ENCODE measurements at regions not wholly inside any gene's neighbourhood (a gene's known extent, or its start where the extent isn't known, plus 50 kb on each side); places are given as distances from the start of the nearest gene placed in this dataset.

DNA sequence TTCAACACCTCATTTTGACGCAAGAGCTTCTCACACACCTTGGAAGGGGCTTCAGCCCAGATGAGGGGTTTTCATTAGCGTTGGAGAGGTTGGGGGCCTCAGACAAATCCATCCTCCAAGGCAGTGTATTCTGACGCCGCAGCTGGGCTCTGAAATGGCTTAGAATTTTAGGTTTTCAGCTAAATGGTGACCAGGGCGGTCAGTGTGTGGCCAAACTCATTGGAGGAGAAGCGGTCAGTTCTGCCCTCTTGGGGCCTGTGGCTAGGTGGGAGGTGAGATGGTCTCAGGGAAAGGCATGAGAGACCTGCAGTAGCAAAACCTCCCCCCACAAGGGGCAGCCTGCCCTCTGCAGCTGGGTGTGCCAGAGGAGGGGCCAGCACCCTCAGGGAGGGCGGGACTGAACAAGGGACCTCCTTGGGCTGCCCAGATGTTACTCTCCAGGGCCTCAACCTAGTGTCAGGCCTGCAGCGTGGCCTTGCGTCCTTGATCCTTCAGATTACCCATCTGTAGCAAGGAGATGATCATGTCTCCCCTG, 155.8 kb downstream of the URI1 start:
- Mint-ChIP-seq H3K27ac (no peak overlapping the region), H3K36me3 (no peaks in the 10 kb centered on the region), H3K4me3 (no peak overlapping the region), H3K27me3 (peaks cover 0 to 10% (median 4%) of the 10 kb centered on the region in 3 donors), H3K4me1 (peaks cover 0 to 2% (median 0%) of the 10 kb centered on the region in 3 donors), H3K9me3 (peaks cover 0 to 3% (median 0%) of the 10 kb centered on the region in 7 donors)
- ATAC-seq (ENCODE audit: low read depth in 2 of 2) (no peak), DNase-seq (no peak)

DNA sequence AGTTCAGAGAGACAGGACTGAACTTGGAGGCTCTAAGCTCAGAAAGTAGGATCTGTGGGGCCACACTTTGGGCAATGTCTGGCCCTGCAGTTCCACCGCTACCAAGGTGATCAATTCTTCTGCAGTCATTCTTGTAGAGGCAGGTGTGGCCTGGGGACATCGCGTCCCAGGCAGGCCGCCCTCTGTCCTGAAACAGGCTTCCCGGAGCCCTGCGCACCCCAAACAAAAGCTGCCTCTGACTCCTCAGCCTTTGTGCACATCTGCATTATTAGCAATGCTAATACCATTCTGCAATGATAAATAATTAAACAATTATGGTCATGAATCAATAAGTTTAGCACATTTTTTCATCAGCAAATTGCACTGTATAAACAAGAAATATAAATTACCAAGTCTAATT, 160.2 kb downstream of the URI1 start:
- H3K27me3 Mint-ChIP-seq = peaks cover 0 to 15% (median 0%) of the 10 kb centered on the region in 3 donors
- H3K36me3 Mint-ChIP-seq = no peaks in the 10 kb centered on the region
- no peak overlapping the region for H3K27ac Mint-ChIP-seq
- no peak for DNase-seq
- H3K9me3 Mint-ChIP-seq = peaks cover 0 to 3% (median 0%) of the 10 kb centered on the region in 7 donors
- H3K4me1 Mint-ChIP-seq = no peaks in the 10 kb centered on the region
- no peak overlapping the region for H3K4me3 Mint-ChIP-seq
- ATAC-seq (ENCODE audit: low read depth in 2 of 2) = no peak

DNA sequence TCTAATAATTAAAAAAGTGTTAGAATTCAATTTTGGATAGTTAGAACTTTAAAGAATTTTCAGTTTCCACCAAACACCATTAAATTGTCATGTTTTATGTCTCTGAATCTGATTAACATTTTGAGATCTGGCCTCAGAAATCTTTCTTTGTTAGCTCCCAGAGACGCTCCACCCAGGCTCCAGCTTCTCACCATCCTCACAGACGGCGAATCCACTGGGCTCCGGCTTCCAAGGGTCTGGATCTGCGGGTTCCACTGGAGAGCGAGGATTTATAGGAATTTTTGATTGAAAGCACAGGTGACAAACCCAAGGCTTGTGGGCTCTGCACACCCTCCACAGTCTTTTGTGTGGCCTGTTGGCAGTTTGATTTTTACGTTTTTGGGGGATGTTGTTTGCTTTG, 160.6 kb downstream of the URI1 start:
- no peak overlapping the region for H3K4me3 Mint-ChIP-seq
- DNase-seq (no peak), ATAC-seq (ENCODE audit: low read depth in 2 of 2) (no peak)
- H3K9me3 Mint-ChIP-seq = peaks cover 0 to 3% (median 0%) of the 10 kb centered on the region in 7 donors
- H3K36me3 Mint-ChIP-seq = no peaks in the 10 kb centered on the region
- H3K27ac Mint-ChIP-seq = no peak overlapping the region
- peaks cover 0 to 20% (median 0%) of the 10 kb centered on the region in 3 donors for H3K27me3 Mint-ChIP-seq
- no peaks in the 10 kb centered on the region for H3K4me1 Mint-ChIP-seq

DNA sequence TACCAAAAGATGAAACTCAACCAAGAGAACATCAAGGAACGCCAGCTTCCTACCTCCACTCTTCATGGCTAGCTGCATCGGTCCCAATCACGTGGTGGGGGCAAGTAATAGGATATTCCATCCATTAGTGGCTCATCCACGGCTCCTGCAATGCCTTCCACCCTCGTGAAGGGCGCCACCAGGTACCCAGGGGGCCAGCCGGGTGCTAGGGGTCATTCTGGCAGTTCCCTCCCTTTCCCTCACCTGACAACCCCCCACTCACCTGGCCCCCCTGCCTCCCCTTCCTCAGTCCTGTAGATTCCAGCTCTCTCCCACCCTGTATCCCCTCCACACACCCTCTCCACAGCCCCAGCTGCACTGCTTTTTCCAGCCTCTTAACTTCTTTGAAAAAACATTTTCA, 161.9 kb downstream of the URI1 start:
- Mint-ChIP-seq H3K27me3 (peaks cover 0 to 21% (median 0%) of the 10 kb centered on the region in 3 donors), H3K36me3 (no peaks in the 10 kb centered on the region), H3K4me3 (no peak overlapping the region), H3K27ac (no peak overlapping the region), H3K9me3 (peaks cover 0 to 3% (median 0%) of the 10 kb centered on the region in 7 donors), H3K4me1 (no peaks in the 10 kb centered on the region)
- ATAC-seq (ENCODE audit: low read depth in 2 of 2) (no peak), DNase-seq (no peak)

DNA sequence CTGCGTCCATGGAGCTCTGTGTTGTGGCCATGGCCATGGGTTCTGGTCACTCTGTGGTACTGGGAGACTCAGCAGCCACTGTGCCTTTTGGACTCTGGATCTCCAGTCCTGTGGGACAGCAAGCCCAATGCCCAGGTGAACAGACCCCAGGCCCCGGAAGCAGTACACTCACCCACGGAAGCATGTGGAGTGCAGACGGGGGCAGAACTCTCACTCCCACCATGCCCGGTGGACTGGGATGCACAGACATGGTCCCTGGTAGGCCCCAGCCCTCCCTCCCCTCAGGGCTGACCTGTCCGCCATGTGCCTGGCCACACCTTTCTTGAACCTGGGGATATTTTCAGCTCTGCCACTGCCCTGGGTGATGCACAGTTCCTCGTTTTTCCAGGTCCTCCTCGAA, 163.3 kb downstream of the URI1 start:
- H3K27ac Mint-ChIP-seq = no peak overlapping the region
- H3K4me3 Mint-ChIP-seq = no peak overlapping the region
- H3K27me3 Mint-ChIP-seq = peaks cover 0 to 25% (median 0%) of the 10 kb centered on the region in 3 donors
- peaks cover 0 to 3% (median 0%) of the 10 kb centered on the region in 7 donors for H3K9me3 Mint-ChIP-seq
- H3K4me1 Mint-ChIP-seq = no peaks in the 10 kb centered on the region
- ATAC-seq (ENCODE audit: low read depth in 2 of 2) (no peak), DNase-seq (no peak)
- H3K36me3 Mint-ChIP-seq = no peaks in the 10 kb centered on the region

DNA sequence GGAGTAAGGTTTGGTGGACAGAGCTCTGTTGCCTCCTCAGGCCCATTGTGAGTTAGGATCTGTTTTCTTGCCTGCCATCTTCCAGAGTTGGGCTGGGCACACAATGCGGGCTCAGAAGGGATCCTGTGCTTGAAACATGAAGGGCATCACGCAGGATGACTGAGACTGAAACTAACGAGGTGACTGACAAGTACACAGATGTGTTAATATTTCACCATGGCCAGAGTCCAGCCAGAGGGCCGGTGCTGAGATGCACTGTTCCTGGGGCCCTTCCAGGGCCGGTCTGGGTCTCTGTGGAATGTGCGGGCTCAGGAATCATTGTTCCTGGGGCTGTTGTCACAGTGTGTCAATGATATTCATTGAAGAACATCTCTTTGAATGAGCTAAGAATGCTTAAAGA, 163.7 kb downstream of the URI1 start:
- no peaks in the 10 kb centered on the region for H3K36me3 Mint-ChIP-seq
- H3K27me3 Mint-ChIP-seq = peaks cover 0 to 27% (median 0%) of the 10 kb centered on the region in 3 donors
- peaks cover 0 to 3% (median 0%) of the 10 kb centered on the region in 7 donors for H3K9me3 Mint-ChIP-seq
- ATAC-seq (ENCODE audit: low read depth in 2 of 2) (no peak), DNase-seq (no peak)
- no peaks in the 10 kb centered on the region for H3K4me1 Mint-ChIP-seq
- no peak overlapping the region for H3K4me3 Mint-ChIP-seq
- H3K27ac Mint-ChIP-seq = no peak overlapping the region

DNA sequence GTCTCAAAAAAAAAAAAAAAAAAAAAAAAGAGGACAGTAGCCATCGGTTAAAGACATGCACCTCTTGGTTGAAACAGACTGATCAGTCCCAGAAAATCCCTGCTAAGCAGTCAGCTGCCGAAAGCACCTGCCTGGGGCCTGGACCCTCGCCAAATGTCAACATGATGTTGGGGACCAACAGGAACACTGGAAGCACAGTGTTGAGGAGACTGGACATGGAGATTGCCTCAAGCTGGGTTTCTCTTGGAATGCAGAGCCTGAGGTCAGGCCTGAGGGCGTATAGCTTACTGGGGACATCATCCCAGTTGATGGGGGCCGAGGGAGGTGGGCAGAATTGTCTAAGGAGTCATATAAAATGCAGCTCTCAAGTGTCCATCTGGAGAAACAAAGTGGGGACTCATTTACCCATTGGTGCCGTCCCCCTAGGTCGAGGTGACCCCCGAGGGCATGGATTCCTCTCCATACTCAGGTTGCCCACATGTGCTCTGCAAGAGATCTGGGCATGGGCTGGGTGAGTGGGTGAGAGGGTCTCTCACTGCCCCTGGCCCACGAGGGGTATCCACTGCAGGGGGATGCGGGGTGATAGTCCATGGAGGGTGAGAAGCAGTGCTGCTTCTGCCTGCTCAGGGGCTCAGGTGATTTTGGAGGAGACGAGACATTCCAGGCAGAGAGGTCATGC, 164.5 kb downstream of the URI1 start:
- no peak overlapping the region for H3K4me3 Mint-ChIP-seq
- ATAC-seq (ENCODE audit: low read depth in 2 of 2) = no peak
- H3K27me3 Mint-ChIP-seq = peaks cover 0 to 25% (median 0%) of the 10 kb centered on the region in 3 donors
- no peak overlapping the region for H3K27ac Mint-ChIP-seq
- no peaks in the 10 kb centered on the region for H3K4me1 Mint-ChIP-seq
- peaks cover 0 to 3% (median 0%) of the 10 kb centered on the region in 7 donors for H3K9me3 Mint-ChIP-seq
- H3K36me3 Mint-ChIP-seq = no peaks in the 10 kb centered on the region
- DNase-seq = no peak

DNA sequence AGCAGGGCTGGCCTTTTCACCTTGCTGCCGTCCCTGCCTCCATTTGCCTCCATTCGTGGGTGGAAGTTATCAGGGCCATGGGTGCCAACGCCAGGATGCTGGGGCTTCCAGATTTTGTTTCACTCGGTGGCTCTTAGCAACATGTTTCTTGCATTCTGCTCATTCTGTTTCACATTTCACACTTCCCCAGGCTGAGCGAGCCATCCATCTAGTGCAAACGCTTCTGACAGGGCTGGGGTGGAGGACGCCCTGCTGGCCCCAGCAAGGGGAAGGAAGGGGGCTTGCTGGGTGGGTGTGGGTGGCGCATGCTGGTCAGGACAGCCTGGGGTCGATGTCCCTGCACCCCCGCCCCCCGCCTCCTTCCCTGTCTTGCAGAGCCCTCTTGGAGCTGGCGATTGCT, 165.2 kb downstream of the URI1 start:
- no peak for ATAC-seq (ENCODE audit: low read depth in 2 of 2)
- Mint-ChIP-seq H3K27ac (no peak overlapping the region), H3K36me3 (no peaks in the 10 kb centered on the region), H3K4me1 (no peaks in the 10 kb centered on the region), H3K27me3 (peaks cover 0 to 23% (median 0%) of the 10 kb centered on the region in 3 donors), H3K9me3 (peaks cover 0 to 2% (median 0%) of the 10 kb centered on the region in 7 donors), H3K4me3 (no peak overlapping the region)
- DNase-seq = no peak

DNA sequence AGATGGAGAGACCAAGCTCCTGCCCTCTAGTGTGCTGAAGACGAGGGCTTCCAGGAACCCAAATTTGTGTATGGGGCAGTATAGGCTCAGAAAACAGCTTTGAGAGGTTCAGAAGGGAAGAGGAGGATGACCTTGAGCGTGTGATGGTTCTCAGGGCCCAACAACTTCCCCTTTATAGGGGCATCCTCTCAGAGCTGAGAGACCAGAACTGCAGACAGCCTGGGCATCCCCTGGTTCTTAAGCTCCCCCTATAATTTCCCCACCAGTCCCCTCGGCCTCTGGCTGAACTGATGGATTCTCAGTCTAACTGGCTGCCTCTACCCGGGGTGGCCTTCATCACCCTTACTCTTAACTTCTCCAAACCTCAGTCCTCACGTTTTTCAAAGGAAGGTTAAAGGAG, 167.5 kb downstream of the URI1 start:
- no peaks in the 10 kb centered on the region for H3K4me1 Mint-ChIP-seq
- DNase-seq = no peak

DNA sequence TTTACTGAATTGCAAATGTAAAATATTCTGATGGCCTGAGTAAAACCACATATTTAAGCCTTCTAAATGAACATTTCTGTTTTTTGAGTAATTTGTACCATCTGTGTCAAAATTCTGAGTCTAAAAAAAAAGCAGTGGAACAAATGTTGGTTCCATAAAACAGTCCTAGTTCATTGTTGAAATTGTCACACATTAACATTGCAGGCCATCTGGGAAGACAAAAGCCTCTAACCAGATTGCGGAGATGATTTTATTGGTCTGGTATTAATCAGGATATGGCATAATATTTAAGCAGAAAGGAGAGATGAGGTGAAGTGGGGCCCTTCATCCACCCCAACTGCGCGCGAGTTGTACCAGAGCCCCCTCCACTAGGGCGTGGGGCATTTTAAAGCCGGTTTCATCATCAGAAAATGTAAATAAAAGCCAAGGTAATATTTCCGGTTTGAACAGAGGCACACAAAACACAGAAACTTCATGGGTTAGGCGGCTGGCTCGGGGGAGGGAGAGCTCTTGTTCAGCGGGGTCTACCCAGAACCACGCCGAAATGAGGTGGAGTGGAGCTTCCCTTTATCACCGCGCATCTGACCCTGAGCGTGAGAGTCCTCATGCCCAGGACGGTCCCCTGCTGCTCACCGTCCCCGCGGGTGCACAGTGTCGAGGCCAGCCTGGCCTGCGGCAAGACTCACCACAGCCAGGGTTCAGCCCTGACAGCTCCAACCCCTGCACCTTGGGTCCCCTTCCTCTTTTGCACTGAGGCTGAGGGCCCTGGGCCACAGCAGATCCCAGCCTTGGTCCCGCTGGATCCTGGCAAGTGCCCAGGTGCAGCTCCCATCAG, 169.2 kb downstream of the URI1 start:
- no peak for ATAC-seq (ENCODE audit: low read depth in 2 of 2)
- Mint-ChIP-seq H3K9me3 (peaks cover 0 to 4% (median 0%) of the 10 kb centered on the region in 7 donors), H3K4me3 (no peak overlapping the region), H3K27me3 (peaks cover 0 to 17% (median 0%) of the 10 kb centered on the region in 3 donors), H3K36me3 (no peaks in the 10 kb centered on the region), H3K4me1 (no peaks in the 10 kb centered on the region), H3K27ac (no peak overlapping the region)
- no peak for DNase-seq

More for the DNA sequence above, 167.5 kb downstream of the URI1 start:
- no peak overlapping the region for H3K4me3 Mint-ChIP-seq
- peak overlapping the region in 1 of 6 donors; percentile 60 for H3K27ac Mint-ChIP-seq
- peaks cover 0 to 4% (median 0%) of the 10 kb centered on the region in 7 donors for H3K9me3 Mint-ChIP-seq
- peaks cover 0 to 21% (median 0%) of the 10 kb centered on the region in 3 donors for H3K27me3 Mint-ChIP-seq
- ATAC-seq (ENCODE audit: low read depth in 2 of 2) = no peak
- H3K36me3 Mint-ChIP-seq = no peaks in the 10 kb centered on the region

DNA sequence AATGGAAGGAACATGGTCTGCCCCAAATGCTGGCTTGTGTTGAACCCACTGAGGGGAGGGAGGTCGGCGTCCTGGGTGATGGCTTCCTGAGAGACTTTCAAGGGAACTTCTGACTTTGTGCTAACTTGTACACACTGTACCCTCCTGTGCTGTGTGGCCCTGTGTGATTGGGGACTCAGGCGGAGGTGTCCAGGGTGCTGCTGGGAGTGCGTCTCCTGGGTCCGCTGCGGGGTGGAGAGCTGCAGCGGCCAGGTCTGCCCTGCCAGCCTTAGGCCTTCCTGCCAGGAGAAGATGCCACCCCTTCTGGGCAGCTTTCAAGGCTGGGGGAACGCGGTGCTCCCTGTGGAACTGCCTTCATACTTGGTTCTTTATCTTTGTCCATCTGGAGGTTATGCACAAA, 170.1 kb downstream of the URI1 start:
- ATAC-seq (ENCODE audit: low read depth in 2 of 2) = no peak
- Mint-ChIP-seq H3K4me1 (no peaks in the 10 kb centered on the region), H3K27me3 (peaks cover 0 to 11% (median 0%) of the 10 kb centered on the region in 3 donors), H3K27ac (no peak overlapping the region), H3K9me3 (peaks cover 0 to 4% (median 0%) of the 10 kb centered on the region in 7 donors), H3K4me3 (no peak overlapping the region), H3K36me3 (no peaks in the 10 kb centered on the region)
- DNase-seq = no peak

DNA sequence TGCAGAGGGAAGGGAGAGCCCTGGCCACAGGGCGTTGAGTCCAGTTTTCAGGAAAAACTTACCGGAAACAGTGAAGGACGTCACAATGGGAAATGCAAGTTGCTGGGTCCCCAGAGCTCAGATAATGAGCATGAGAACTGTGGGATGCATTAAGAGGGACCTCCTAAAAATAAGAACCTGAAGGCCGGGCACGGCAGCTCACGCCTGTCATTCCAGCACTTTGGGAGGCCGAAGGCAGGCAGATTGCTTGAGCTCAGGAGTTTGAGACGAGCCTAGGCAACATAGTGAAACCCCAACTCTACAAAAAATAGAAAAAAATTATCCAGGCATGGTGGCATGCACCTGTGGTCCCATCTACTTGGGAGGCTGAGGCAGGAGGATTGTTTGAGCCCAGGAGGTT, 170.6 kb downstream of the URI1 start:
- Mint-ChIP-seq H3K9me3 (peaks cover 0 to 4% (median 0%) of the 10 kb centered on the region in 7 donors), H3K4me1 (no peaks in the 10 kb centered on the region)

DNA sequence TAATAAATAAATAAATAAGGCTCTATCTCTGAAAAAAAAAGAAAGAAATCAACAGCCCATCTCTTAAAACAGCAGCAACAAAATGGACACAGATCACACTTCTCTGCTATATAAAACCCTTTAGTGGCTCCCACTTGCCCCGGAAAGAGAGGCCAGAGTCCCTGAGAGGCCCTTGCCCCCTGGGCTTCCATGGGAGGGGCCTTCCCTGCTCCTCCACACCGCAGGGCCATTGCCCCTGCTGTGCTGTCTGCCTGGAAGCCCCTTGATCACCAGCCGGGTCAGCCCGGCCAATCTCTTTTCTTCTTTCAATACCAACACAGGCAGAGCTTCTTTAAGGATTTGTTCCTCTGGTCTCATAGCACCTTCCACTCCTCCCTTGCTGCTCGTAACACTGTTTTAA, 171.1 kb downstream of the URI1 start:
- no peaks in the 10 kb centered on the region for H3K36me3 Mint-ChIP-seq
- H3K9me3 Mint-ChIP-seq = peaks cover 0 to 4% (median 0%) of the 10 kb centered on the region in 7 donors
- H3K27me3 Mint-ChIP-seq = peaks cover 0 to 6% (median 0%) of the 10 kb centered on the region in 3 donors
- H3K4me1 Mint-ChIP-seq = no peaks in the 10 kb centered on the region
- ATAC-seq (ENCODE audit: low read depth in 2 of 2) = no peak
- no peak overlapping the region for H3K27ac Mint-ChIP-seq
- no peak overlapping the region for H3K4me3 Mint-ChIP-seq
- no peak for DNase-seq

More for the DNA sequence above, 170.6 kb downstream of the URI1 start:
- H3K36me3 Mint-ChIP-seq = no peaks in the 10 kb centered on the region
- H3K4me3 Mint-ChIP-seq = no peak overlapping the region
- H3K27ac Mint-ChIP-seq = no peak overlapping the region
- ATAC-seq (ENCODE audit: low read depth in 2 of 2) (no peak), DNase-seq (no peak)
- H3K27me3 Mint-ChIP-seq = peaks cover 0 to 7% (median 0%) of the 10 kb centered on the region in 3 donors
